MM.1S (cell line): ENCODE measurements at regions not wholly inside any gene's neighbourhood (a gene's known extent, or its start where the extent isn't known, plus 50 kb on each side); places are given as distances from the start of the nearest gene placed in this dataset.

Experiments
- DNase-seq: peaks from one replicate; pipeline ENCODE4 v3.0.0-alpha.2; 2015
- H2AFZ ChIP-seq: fragments of 300-600 bp; sonication (generic); 2 replicates; pipeline ENCODE4 v1.6.0; 2016; ENCODE audit warnings: antibody characterized with exemption, low read length
- H3F3A ChIP-seq: fragments of 300-600 bp; sonication (generic); 2 replicates; pipeline ENCODE4 v1.6.1; 2016; ENCODE audit warnings: mild to moderate bottlenecking, antibody characterized with exemption, low read length, moderate library complexity, mixed read lengths; ENCODE audit not compliant: insufficient read depth
- H3K27ac ChIP-seq: fragments of 300-600 bp; sonication (generic); 2 replicates; pipeline ENCODE4 v1.5.1; 2016; ENCODE audit warnings: mild to moderate bottlenecking, low read length
- H3K27me3 ChIP-seq: fragments of 300-600 bp; sonication (generic); replicated peaks from 2 replicates; pipeline ENCODE4 v1.6.0; 2016; ENCODE audit warnings: low read length; ENCODE audit not compliant: insufficient read depth
- H3K36me3 ChIP-seq: fragments of 300-600 bp; sonication (generic); replicated peaks from 2 replicates; pipeline ENCODE4 v1.6.1; 2016; ENCODE audit warnings: mild to moderate bottlenecking, low read length, mixed read lengths; ENCODE audit not compliant: insufficient read depth
- H3K4me1 ChIP-seq: fragments of 300-600 bp; sonication (generic); 2 replicates; pipeline ENCODE4 v1.6.1; 2016; ENCODE audit warnings: low read length, mixed read lengths
- H3K4me2 ChIP-seq: fragments of 300-600 bp; sonication (generic); 2 replicates; pipeline ENCODE4 v1.6.0; 2016; ENCODE audit warnings: low read depth, low read length
- H3K4me3 ChIP-seq: fragments of 300-600 bp; sonication (generic); 2 replicates; pipeline ENCODE4 v1.5.1; 2016; ENCODE audit warnings: low read length, mixed read lengths
- H3K79me2 ChIP-seq: fragments of 300-600 bp; sonication (generic); 2 replicates; pipeline ENCODE4 v1.6.1; 2016; ENCODE audit warnings: mixed run types, low read length, mixed read lengths
- H3K9ac ChIP-seq: fragments of 300-600 bp; sonication (generic); 2 replicates; pipeline ENCODE4 v1.6.1; 2016; ENCODE audit warnings: low read length, mixed read lengths
- H3K9me2 ChIP-seq: fragments of 300-600 bp; sonication (generic); replicated peaks from 2 replicates; pipeline ENCODE4 v1.6.1; 2016; ENCODE audit warnings: mild to moderate bottlenecking, low read length, mixed read lengths; ENCODE audit not compliant: insufficient read depth
- H3K9me3 ChIP-seq: fragments of 300-600 bp; sonication (generic); replicated peaks from 2 replicates; pipeline ENCODE4 v1.6.1; 2016; ENCODE audit warnings: mild to moderate bottlenecking, low read length, mixed read lengths; ENCODE audit not compliant: insufficient read depth
- H4K20me1 ChIP-seq: fragments of 300-600 bp; sonication (generic); 2 replicates; pipeline ENCODE4 v1.6.1; 2016; ENCODE audit warnings: mild to moderate bottlenecking, low read length, moderate library complexity, mixed read lengths; ENCODE audit not compliant: insufficient read depth
- CTCF ChIP-seq: fragments of 300-600 bp; sonication (generic); IDR thresholded peaks from 2 replicates; pipeline ENCODE4 v1.5.1; 2016; ENCODE audit warnings: antibody characterized with exemption, low read length, mixed read lengths
- EZH2 ChIP-seq: fragments of 300-600 bp; sonication (generic); optimal IDR thresholded peaks from 2 replicates; pipeline ENCODE3; 2017; ENCODE audit warnings: low read depth, mild to moderate bottlenecking, antibody characterized with exemption, low read length, mixed read lengths
- EZH2phosphoT487 ChIP-seq: fragments of 300-600 bp; sonication (generic); IDR thresholded peaks from 2 replicates; pipeline ENCODE4 v1.6.1; 2018; ENCODE audit warnings: antibody characterized with exemption, low read length

- Histone ChIP-seq H3K4me3 (no peak overlapping the region), H3K9me2 (no peaks in the 10 kb centered on the region), H3K4me1 (no peaks in the 10 kb centered on the region), H3K36me3 (no peaks in the 10 kb centered on the region), H3K9me3 (no peaks in the 10 kb centered on the region), H3F3A (no peaks in the 10 kb centered on the region), H3K4me2 (no peak overlapping the region), H3K27ac (no peak overlapping the region), H2AFZ (no peak overlapping the region), H3K27me3 (no peaks in the 10 kb centered on the region), H4K20me1 (no peaks in the 10 kb centered on the region), H3K79me2 (no peaks in the 10 kb centered on the region), H3K9ac (no peak overlapping the region)
- TF ChIP-seq EZH2phosphoT487 (no peak), CTCF (no peak)
- no peak for DNase-seq
Measured at GRCh38 chr4:176989186-176989585, 196.5 kb upstream of the VEGFC start.

- no peaks in the 10 kb centered on the region for H3K27me3 ChIP-seq
- no peaks in the 10 kb centered on the region for H3K79me2 ChIP-seq
- H2AFZ ChIP-seq, result no peak overlapping the region
- no peaks in the 10 kb centered on the region for H4K20me1 ChIP-seq
- no peaks in the 10 kb centered on the region for H3F3A ChIP-seq
- no peaks in the 10 kb centered on the region for H3K9me3 ChIP-seq
- no peaks in the 10 kb centered on the region for H3K9me2 ChIP-seq
- TF ChIP-seq CTCF, result no peak
- no peak for TF ChIP-seq EZH2phosphoT487
- no peak for TF ChIP-seq EZH2
- H3K27ac ChIP-seq, result no peak overlapping the region
- H3K9ac ChIP-seq, result no peak overlapping the region
- DNase-seq, result no peak
- H3K4me3 ChIP-seq, result no peak overlapping the region
- H3K36me3 ChIP-seq, result no peaks in the 10 kb centered on the region
- H3K4me2 ChIP-seq, result no peak overlapping the region
- H3K4me1 ChIP-seq, result no peaks in the 10 kb centered on the region
Measured at GRCh38 chr4:176999935-177000543, 207.3 kb upstream of the VEGFC start.

- TF ChIP-seq EZH2 (no peak), CTCF (no peak), EZH2phosphoT487 (no peak)
- Histone ChIP-seq H3K4me2 (no peak overlapping the region), H3K36me3 (no peaks in the 10 kb centered on the region), H3K4me3 (no peak overlapping the region), H2AFZ (no peak overlapping the region), H3K27me3 (no peaks in the 10 kb centered on the region), H3K79me2 (no peaks in the 10 kb centered on the region), H3K9me2 (no peaks in the 10 kb centered on the region), H3K27ac (no peak overlapping the region), H3K9ac (no peak overlapping the region), H3K4me1 (no peaks in the 10 kb centered on the region), H4K20me1 (no peaks in the 10 kb centered on the region), H3F3A (no peaks in the 10 kb centered on the region), H3K9me3 (no peaks in the 10 kb centered on the region)
- DNase-seq, result no peak
Measured at GRCh38 chr4:177001271-177002175, 208.8 kb upstream of the VEGFC start.
